GM12875 (cell line): ENCODE measurements at regions not wholly inside any gene's neighbourhood (a gene's known extent, or its start where the extent isn't known, plus 50 kb on each side); places are given as distances from the start of the nearest gene placed in this dataset.

Experiments used
- H3K4me3 ChIP-seq: one replicate; pipeline ENCODE4 v1.5.1; 2011; ENCODE audit warnings: low read depth, low read length, control low read depth
- TF ChIP-seq, protein P1 (sequence below): IDR thresholded peaks from 2 replicates; pipeline ENCODE4 v1.5.1; 2011; ENCODE audit warnings: low read depth, mild to moderate bottlenecking, control low read depth, inconsistent platforms, low read length, moderate library complexity, borderline replicate concordance; ENCODE audit not compliant: insufficient read depth

DNA sequence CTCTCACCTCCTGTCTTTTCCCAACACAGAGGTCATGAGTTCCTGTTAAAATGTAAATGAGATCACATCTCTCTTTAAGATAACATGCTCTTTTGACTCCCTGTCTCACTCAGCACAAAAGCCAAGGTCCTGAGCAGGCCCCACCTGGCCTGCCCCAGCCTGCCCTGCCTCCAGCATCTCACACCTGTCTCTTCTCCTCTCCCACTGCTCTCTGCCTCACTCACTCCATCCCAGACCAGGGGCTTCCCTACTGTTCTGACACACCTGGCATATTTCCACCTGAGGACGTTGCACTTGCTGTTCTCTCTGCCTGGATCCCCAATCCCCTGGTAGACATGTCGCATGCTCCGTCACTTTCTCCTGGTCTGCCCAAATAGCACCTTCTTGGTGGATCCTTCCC, 285.0 kb upstream of the ZMIZ1 start:
- no peak overlapping the region for H3K4me3 ChIP-seq

DNA sequence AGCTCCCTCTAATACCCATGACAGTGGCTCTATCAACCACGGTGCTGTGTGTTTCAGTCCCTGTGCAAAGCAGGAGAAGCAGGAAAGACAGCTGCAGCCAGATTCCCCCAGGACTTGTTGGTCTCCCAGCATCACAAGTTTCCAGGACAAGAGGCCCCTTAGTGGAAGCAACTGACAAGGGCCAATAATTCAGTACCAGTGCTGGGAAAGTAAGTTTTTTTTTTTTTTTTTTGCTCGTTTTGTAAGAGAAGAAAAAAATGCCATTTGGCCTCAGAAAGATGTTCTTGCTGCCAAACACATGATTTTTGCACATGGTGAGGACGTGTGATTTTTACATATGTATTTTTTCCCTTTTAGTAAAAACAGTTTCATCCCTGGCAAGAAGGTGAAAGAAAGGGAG, 284.2 kb upstream of the ZMIZ1 start:
- TF ChIP-seq, protein P1, sequence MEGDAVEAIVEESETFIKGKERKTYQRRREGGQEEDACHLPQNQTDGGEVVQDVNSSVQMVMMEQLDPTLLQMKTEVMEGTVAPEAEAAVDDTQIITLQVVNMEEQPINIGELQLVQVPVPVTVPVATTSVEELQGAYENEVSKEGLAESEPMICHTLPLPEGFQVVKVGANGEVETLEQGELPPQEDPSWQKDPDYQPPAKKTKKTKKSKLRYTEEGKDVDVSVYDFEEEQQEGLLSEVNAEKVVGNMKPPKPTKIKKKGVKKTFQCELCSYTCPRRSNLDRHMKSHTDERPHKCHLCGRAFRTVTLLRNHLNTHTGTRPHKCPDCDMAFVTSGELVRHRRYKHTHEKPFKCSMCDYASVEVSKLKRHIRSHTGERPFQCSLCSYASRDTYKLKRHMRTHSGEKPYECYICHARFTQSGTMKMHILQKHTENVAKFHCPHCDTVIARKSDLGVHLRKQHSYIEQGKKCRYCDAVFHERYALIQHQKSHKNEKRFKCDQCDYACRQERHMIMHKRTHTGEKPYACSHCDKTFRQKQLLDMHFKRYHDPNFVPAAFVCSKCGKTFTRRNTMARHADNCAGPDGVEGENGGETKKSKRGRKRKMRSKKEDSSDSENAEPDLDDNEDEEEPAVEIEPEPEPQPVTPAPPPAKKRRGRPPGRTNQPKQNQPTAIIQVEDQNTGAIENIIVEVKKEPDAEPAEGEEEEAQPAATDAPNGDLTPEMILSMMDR = no peak
- no peak overlapping the region for H3K4me3 ChIP-seq

More for the DNA sequence above, 285.0 kb upstream of the ZMIZ1 start:
- TF ChIP-seq, protein P1 = no peak

DNA sequence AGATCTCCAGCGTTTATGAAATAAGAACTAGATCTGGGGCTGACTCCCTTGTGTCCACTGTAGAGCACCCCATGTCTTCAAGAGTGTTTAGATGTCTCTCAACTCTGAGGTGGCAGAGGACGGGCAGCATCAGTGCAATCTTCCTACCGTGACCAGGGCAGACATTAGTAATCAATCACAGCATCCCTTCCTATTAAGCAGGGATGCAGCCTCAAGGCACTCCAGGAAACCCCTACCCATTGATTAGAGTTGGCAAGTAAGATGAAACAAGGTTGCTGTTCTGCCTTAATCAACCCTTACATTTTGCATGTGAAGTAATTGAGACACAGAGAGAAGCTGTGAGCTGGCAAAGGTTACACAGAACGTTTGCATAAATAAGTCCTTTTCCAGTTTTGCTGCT, 283.7 kb upstream of the ZMIZ1 start:
- no peak overlapping the region for H3K4me3 ChIP-seq
- TF ChIP-seq, protein P1 = no peak

DNA sequence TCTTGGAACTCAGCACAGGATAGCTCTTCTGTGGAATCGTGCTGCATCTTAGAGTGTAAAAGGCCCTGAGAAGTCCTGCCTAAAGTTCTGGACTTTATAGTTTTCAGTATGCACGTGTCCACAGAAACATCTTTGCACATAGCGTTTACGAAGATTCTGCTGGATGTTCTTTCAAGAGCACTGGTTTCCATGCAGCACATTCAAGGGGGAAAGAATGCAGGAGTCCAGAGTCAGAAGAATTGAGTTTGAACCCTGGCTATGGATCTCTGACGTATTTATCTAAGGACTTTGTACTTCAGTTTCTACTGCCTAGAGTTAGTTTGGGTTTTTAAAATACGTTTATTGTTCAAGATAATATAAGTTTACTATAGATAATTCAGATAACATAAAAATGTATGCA, 282.8 kb upstream of the ZMIZ1 start:
- TF ChIP-seq, protein P1 = no peak
- H3K4me3 ChIP-seq = no peak overlapping the region

DNA sequence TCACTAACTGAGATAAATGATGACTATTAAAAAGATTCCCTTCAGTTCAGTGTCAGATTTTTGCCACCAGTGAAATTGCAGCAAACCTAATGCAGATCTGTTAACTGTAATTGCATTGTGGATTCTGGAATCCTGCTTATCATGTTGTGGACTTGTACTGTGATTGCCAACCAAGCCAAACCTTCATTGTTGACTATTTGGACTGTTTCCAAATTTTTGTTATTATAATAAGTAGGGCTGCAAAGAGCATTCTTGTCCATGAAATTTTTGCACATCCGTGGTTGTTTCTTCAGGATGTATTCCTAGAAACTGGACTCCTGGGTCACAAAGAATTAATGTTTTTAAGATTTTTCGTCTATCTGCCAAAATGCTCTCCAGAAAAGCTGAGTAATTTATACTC, 281.6 kb upstream of the ZMIZ1 start:
- TF ChIP-seq, protein P1 = no peak
- H3K4me3 ChIP-seq = no peak overlapping the region

DNA sequence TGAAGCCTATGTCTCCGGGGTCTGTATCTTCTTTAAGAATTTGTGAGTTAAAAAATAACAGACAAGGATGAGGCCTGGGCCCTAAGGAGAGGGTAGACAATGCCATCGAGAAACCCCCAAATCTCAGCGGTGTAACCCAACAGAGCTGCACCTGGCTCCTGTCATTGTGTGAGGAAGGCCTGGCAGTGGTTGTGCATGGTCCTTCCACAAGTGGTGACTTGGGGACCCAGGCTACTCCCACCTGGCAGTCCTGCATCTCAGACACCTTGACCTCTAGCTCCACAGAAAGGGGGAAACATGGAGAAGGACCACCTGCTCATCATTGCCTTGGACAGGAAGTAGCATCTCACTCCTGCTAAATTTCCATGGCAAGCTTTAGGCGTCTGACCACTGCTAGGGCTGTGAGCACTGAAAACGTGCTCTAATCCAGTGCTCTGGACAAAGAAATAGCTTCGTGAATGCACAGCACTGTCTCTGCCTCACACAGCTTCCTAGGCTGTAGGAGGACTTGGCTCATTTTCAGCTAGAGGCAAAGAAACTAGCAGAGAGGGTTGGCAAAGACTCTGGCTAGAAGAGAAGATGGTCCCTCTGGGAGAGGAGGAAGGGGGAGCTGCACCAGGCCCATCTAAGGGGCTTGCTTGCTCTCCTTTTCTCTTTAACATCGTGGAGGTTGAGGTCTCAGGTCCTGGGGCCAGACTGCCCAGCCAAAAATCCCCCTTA, 273.9 kb upstream of the ZMIZ1 start:
- TF ChIP-seq, protein P1 = no peak
- no peak overlapping the region for H3K4me3 ChIP-seq

DNA sequence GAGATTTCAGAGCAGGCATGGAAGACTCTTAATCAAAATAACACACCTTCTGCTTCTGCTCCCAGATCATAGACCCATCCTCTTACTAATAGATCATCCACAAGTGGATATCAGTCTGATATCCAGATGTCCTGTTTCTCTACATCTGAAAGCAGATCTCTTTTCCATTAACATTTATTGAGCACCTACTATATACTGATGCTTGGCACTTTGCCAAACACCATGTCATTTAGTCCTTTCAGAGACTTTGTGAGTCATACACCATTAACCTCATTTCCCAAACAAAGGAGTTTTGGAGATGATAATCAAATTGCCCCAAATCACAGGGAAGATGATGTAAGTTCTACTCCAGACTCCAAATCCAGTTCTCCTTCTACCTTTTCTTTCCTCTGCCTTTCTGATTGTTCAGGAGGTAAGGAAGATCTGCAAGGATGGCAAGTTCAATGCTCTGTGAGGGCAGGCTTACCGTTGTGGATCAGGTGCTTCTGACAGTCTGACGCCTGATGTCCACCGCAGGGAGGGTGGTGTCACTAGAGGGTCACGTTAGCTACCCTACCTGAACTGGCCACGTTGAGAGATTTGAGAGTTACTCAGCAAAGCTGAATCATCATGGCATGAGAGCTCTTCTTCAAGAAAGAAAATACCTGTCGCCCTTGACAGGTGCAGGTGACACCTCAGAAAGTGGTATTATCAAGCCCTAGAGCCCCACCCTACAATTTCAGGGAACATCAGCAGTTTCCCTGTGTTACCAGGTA, 269.6 kb upstream of the ZMIZ1 start:
- TF ChIP-seq, protein P1 = no peak
- H3K4me3 ChIP-seq = no peak overlapping the region
